Activated naive CD8-positive, alpha-beta T cell treated with anti-CD3 and anti-CD28 coated beads for 36 hours (primary cell): ENCODE measurements at regions not wholly inside any gene's neighbourhood (a gene's known extent, or its start where the extent isn't known, plus 50 kb on each side); places are given as distances from the start of the nearest gene placed in this dataset.
"Not testable (repeated sequence)": the region's sequence is repeated elsewhere in the genome, so short reads cannot be mapped to it uniquely, and the experiment has no call there.

Source experiments
- DNase-seq: peaks from one replicate; pipeline ENCODE4 v3.0.0; 2021
- H3K27ac Mint-ChIP-seq: one replicate; pipeline ENCODE4 v1.8.0; 2022; ENCODE audit warnings: mild to moderate bottlenecking, moderate library complexity, mixed read lengths
- H3K27me3 Mint-ChIP-seq: one replicate; pipeline ENCODE4 v1.8.0; 2022; ENCODE audit warnings: mild to moderate bottlenecking, mixed read lengths
- H3K36me3 Mint-ChIP-seq: one replicate; pipeline ENCODE4 v1.8.0; 2021; ENCODE audit warnings: mild to moderate bottlenecking, mixed read lengths
- H3K4me1 Mint-ChIP-seq: one replicate; pipeline ENCODE4 v1.8.0; 2021; ENCODE audit warnings: mixed read lengths
- H3K4me3 Mint-ChIP-seq: one replicate; pipeline ENCODE4 v1.8.0; 2022; ENCODE audit warnings: mild to moderate bottlenecking, moderate library complexity, mixed read lengths
- H3K9me3 Mint-ChIP-seq: one replicate; pipeline ENCODE4 v1.8.0; 2022; ENCODE audit warnings: mixed read lengths

DNA sequence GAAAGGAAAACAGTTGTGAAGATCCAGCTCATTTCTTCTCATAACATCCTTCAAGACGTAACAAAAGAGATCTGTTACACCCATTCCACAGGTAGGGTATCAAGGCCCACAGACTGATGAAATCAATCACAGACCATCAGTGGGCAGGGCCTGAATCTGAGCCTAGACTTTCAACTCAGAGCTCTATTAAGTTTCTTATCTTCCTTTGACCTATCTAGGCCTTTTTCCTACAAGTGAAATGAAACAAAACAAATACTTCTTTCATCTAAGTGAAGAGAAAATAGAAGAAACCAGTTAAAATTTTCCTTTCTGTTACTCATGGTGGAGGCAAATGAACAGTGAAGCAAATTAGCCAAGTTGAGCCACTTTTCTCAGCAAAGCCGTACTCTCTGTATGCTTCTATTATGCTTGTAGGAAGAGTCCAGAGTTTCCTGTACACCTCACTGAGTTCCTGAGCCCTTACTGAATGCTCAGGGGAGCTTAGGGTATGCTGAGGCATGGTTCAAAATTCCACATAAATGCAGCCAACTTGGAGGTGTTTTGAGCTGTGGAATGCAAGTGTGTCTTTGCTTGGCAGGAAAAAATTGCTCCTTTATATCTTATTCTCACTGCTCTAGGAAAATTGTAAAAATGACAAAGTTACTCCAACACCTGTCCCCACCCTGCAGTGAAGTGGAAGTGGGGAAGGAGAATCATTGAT, 91.9 kb downstream of the FEM1C start:
- Mint-ChIP-seq H3K4me1 (peaks cover 4% of the 10 kb centered on the region), H3K27ac (no peak overlapping the region), H3K36me3 (no peaks in the 10 kb centered on the region), H3K9me3 (peaks cover 2% of the 10 kb centered on the region), H3K27me3 (peaks cover 19% of the 10 kb centered on the region), H3K4me3 (no peak overlapping the region)
- no peak for DNase-seq

DNA sequence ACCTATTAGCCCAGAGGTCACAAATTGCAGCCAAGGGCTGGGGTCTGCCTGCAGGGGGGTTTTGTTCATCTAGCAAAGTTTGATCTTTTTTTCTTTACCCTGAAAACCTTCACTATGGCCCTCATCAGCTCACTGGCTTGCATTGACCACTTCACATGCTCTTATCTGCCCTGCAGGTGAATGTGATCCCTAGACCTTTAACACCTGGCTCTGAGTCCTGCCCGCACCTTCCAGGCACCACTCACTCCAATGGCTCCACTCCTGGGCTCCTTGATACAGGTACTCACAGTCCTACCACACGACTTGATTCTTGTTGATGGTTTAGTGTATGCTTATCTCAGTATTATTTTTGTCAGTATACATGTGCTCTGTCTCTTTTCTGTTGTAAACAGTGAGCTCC, 92.5 kb downstream of the FEM1C start:
- Mint-ChIP-seq H3K27ac (no peak overlapping the region), H3K4me3 (no peak overlapping the region), H3K27me3 (peaks cover 17% of the 10 kb centered on the region), H3K9me3 (peaks cover 2% of the 10 kb centered on the region), H3K4me1 (peaks cover 4% of the 10 kb centered on the region), H3K36me3 (no peaks in the 10 kb centered on the region)
- no peak for DNase-seq

DNA sequence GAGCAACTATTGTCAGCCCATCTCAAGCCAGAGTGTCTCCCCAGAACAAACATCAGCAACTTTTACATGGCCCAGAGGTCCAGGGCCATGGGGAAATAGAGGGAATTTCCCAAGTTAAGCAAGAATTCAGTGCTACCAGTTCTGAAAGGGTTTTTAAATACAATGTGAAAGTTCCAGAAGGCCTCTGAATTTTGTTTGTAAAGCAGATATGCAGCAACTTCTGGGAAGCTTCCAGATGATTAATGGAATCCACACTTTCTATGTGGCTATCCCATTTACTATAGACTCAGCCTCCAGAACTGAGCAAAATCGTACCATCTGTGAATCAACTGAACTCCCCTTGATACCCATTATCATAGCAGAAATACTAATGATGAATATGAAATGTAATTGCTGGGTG, 93.8 kb downstream of the FEM1C start:
- Mint-ChIP-seq H3K36me3 (no peaks in the 10 kb centered on the region), H3K4me1 (peaks cover 4% of the 10 kb centered on the region), H3K27me3 (peaks cover 8% of the 10 kb centered on the region), H3K27ac (no peak overlapping the region), H3K4me3 (no peak overlapping the region), H3K9me3 (peaks cover 2% of the 10 kb centered on the region)
- no peak for DNase-seq

DNA sequence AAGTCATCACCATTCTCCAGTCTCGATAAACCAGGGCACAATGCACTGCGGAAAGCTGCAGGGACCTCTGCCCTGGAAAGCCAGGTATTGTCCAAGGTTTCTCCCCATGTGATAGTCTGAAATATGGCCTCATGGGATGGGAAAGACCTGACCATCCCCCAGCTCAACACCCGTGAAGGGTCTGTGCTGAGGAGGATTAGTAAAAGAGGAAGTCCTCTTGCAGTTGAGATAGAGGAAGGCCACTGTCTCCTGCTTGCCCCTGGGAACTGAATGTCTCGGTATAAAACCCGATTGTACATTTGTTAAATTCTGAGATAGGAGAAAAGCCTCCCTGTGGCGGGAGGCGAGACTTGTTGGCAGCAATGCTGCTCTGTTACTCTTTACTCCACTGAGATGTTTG, 95.9 kb downstream of the FEM1C start:
- H3K27ac Mint-ChIP-seq, H3K4me3 Mint-ChIP-seq, H3K9me3 Mint-ChIP-seq, H3K4me1 Mint-ChIP-seq, H3K36me3 Mint-ChIP-seq, DNase-seq: not testable (repeated sequence)
- H3K27me3 Mint-ChIP-seq, result peaks cover 18% of the 10 kb centered on the region

DNA sequence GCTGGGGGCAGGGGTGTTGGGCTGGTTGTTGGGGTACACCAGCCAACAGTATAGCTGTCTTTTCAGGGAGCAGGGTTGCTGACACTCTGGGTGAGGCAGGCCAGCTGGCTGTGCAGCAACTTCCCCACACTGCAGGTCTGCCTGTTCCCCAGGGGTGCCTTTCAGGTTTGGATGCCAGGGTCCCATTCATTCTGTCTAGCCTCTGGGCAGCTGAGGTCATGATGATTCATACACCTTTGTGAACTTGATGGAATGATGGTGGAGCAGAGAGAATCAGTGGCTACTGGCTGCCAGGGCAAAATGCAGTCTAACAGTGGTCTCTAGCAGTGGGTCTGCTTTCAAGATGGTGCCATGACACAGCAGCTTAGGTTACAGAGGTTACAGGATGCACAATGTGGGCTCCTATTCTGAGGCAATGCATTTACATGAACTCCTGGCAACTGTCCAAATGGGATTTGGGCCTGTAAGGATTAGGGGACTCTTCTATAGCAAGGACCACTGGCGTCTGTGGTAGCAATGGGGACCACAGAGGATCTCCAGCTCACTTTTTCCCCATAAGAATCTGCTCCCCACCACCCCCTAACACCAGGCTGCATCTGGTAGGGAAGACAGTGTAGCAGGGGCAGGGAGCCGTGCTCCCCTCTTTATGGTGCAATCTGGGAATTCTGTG, 103.7 kb downstream of the FEM1C start:
- DNase-seq, result no peak
- H3K27me3 Mint-ChIP-seq, result peaks cover 39% of the 10 kb centered on the region
- H3K36me3 Mint-ChIP-seq, result no peaks in the 10 kb centered on the region
- no peak overlapping the region for H3K4me3 Mint-ChIP-seq
- no peaks in the 10 kb centered on the region for H3K4me1 Mint-ChIP-seq
- H3K27ac Mint-ChIP-seq, result no peak overlapping the region
- peaks cover 20% of the 10 kb centered on the region for H3K9me3 Mint-ChIP-seq

DNA sequence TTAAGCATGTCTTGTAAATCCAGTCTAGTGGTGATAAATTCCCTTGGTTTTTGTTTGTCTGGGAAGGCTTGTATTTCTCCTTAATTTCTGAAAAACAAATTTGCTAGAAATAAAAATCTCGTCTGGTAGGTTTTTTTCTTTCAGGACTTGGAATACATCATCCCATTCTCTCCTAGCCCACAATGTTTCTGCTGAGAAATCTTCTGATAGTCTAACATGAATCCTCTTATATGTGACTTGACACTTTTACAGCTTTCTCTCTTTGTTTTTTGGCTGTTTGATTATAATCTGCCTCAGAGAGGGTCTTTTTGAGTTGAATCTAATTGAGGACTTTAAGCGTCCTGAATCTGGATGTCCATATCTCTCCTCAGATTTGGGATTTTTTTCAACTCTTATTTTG, 104.9 kb downstream of the FEM1C start:
- peaks cover 2% of the 10 kb centered on the region for H3K4me1 Mint-ChIP-seq
- H3K9me3 Mint-ChIP-seq, result peaks cover 20% of the 10 kb centered on the region
- no peaks in the 10 kb centered on the region for H3K36me3 Mint-ChIP-seq
- DNase-seq, result no peak
- H3K4me3 Mint-ChIP-seq, result no peak overlapping the region
- no peak overlapping the region for H3K27ac Mint-ChIP-seq
- peaks cover 32% of the 10 kb centered on the region for H3K27me3 Mint-ChIP-seq

DNA sequence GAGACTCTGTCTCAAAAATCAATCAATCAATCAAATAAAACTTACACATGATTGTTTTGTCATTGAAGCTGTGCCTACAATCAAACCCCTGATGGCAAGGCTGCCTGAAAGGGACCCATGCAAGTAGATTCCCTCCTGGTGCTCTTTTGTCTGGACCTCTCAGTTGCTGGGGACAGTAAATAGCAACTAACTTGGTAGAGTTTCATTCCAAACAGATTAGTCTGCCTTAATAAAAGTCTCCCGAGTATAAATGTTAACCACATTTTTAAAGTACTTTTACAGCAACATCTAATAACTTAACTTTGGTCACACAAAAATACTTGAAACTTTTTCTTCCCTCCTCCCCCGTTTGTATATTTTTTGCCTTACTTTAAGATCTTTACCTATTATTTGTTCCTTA, 105.5 kb downstream of the FEM1C start:
- Mint-ChIP-seq H3K27me3 (peaks cover 36% of the 10 kb centered on the region), H3K9me3 (peaks cover 20% of the 10 kb centered on the region), H3K27ac (no peak overlapping the region), H3K4me3 (no peak overlapping the region), H3K4me1 (peaks cover 2% of the 10 kb centered on the region), H3K36me3 (no peaks in the 10 kb centered on the region)
- no peak for DNase-seq

DNA sequence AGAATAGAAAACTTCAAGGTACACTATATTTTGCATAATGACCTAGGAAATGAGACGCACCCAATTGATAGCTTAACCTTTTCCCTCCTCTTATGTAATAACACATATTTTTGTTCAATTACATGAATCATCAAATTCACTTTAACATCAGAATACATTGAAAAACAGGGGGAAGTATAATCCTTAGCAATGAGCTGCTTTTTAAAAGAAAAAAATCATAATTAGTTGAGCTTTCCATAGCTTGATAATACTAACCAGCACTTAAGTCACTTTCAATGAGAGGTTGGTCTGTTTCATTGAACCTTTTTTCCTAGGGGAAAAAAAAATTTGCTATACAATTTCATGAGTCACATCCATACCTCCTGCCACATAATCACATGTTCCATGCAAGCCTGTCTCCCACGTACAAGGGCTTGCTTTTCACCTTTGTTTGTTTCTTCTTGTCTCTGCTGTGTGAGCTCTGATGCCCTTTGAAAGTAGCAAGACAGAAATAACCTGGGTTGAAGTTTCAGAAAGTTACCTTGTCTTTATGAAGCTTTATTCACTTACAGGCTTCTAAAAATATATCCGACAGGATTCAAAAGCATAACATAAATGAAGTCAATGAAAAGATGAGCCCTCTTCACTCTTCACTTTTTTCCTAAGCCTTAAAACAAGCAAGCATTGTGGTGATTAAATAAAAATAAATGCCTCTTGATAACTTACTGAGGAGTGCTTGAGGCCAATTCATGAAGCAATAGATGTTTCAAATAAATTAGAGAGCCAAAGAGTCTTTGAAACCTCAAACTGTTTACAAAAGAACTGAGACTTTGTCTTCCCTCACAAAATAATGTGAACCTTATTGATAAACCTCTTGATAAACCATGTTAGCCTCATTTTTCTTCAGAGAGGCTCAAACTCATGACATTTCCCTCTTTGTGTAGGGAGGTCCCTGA, 108.5 kb downstream of the FEM1C start:
- Mint-ChIP-seq H3K4me3 (no peak overlapping the region), H3K9me3 (peaks cover 20% of the 10 kb centered on the region), H3K27me3 (peaks cover 29% of the 10 kb centered on the region), H3K27ac (no peak overlapping the region), H3K4me1 (peaks cover 2% of the 10 kb centered on the region), H3K36me3 (no peaks in the 10 kb centered on the region)
- DNase-seq, result no peak

DNA sequence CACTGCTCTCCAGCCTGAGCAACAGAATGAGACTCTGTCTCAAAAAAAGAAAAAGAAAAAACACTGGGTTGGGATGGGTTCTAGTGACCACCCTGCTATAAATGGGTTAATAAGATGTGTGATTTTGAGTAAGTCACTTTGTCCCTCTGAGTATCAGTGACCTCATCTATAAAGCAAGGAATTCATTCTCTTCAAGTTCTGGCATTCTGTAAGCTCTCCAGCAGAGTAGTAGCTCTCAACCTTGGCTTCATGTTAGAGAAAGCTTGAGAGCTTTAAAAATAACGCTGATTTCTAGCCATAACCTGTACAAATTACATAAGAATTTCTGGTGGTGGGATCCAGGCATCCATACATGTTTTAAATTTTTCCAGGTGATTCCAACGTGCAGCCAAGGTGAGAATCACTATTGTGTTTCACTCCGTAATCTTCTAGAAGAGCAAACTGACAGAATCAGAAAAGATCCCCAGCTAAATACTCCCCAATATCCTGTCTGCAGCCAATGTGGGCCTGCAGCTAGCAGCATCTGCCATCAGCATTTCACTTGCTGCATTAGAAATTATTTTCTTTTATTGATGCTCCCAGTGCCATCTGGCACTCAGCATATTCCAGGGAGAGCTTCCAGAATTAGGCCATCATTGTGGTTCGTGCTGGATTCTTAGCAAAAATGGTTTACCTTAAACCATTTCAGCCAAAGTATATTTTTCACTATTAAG, 109.4 kb downstream of the FEM1C start:
- Mint-ChIP-seq H3K36me3 (no peaks in the 10 kb centered on the region), H3K9me3 (peaks cover 16% of the 10 kb centered on the region), H3K27me3 (peaks cover 21% of the 10 kb centered on the region), H3K4me1 (peaks cover 2% of the 10 kb centered on the region), H3K27ac (no peak overlapping the region), H3K4me3 (no peak overlapping the region)
- no peak for DNase-seq

DNA sequence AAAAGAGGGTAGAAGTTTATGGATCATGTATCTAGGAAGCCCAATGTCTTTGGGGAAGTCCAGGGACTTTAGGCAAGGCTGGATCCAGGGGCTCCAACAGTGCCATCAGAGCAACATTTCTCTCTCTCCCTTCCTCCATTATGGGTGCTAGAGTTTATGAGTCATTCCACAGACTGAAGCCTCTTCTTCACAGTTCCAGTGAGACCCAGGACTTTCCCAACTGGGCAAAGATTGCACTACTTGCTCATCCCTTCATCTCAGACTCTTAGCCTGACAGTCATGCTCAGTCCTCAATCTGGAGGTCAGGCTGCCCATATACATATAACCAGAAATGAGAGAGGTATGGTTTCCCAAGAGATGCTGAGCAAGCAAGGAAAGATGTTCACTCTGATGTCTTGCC, 110.7 kb downstream of the FEM1C start:
- Mint-ChIP-seq H3K36me3 (no peaks in the 10 kb centered on the region), H3K4me1 (peaks cover 2% of the 10 kb centered on the region), H3K9me3 (peaks cover 9% of the 10 kb centered on the region), H3K27ac (no peak overlapping the region), H3K27me3 (peaks cover 15% of the 10 kb centered on the region), H3K4me3 (no peak overlapping the region)
- DNase-seq, result no peak

DNA sequence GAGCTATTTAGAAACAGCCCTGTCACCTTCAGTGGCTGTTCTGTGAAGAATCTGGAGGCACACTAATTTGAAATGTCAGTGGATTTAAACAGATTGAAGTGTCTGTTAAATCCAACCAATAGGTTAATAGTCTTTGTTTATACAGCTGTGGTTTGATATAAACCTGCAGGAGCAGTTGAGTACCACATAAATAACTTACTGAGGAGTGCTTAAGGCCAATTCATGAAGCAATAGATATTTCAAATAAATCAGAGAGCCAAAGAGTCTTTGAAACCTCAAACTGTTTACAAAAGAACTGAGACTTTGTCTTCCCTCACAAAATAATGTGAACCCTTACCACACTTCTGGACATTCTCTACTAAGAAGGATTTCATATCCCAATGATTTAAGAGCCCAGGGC, 111.9 kb downstream of the FEM1C start:
- no peaks in the 10 kb centered on the region for H3K36me3 Mint-ChIP-seq
- peaks cover 3% of the 10 kb centered on the region for H3K9me3 Mint-ChIP-seq
- H3K27me3 Mint-ChIP-seq, result peaks cover 18% of the 10 kb centered on the region
- H3K4me3 Mint-ChIP-seq, result no peak overlapping the region
- peaks cover 2% of the 10 kb centered on the region for H3K4me1 Mint-ChIP-seq
- DNase-seq, result no peak
- H3K27ac Mint-ChIP-seq, result no peak overlapping the region

DNA sequence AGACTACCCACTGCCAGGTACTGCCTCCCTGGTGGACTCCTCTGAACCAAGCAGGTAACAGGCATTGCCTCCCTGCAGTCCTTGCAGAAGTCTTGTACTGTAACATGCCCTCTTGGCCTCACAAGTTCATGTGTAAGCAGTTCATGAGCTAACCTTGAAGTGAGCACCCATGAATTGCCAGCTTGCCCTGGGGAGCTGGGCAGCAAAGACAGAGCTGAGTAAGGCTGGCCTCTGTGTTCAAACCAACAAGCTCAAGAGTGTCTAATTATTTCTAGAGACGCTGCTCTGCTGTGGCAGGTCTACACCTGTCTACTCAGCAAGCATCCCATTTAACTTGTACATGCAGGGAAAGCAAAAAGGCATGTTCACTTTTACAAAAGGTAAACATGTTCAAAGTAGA, 113.5 kb downstream of the FEM1C start:
- no peak for DNase-seq
- Mint-ChIP-seq H3K9me3 (no peaks in the 10 kb centered on the region), H3K36me3 (no peaks in the 10 kb centered on the region), H3K4me1 (peaks cover 2% of the 10 kb centered on the region), H3K27me3 (peaks cover 19% of the 10 kb centered on the region), H3K27ac (no peak overlapping the region), H3K4me3 (no peak overlapping the region)

DNA sequence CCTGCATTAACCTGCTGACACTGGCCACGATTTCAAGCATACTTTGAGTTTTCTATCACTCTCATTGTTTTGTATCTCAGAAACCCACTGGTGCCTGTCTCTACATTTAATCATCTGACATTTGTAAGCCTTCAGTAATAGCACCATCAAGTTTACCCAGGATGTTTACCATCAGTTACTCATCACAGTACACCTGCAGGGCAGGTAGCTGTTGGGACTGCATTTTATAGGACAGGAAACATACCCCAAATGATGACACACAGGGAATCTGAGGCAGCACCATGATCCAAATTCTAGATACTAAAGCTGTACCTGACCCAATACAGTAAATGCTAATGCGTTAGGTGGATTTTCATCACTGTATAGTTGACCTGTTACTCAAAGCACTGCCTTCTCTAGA, 114.2 kb downstream of the FEM1C start:
- H3K27me3 Mint-ChIP-seq, result peaks cover 19% of the 10 kb centered on the region
- H3K4me3 Mint-ChIP-seq, result no peak overlapping the region
- no peak for DNase-seq
- no peaks in the 10 kb centered on the region for H3K36me3 Mint-ChIP-seq
- H3K4me1 Mint-ChIP-seq, result no peaks in the 10 kb centered on the region
- no peak overlapping the region for H3K27ac Mint-ChIP-seq
- H3K9me3 Mint-ChIP-seq, result no peaks in the 10 kb centered on the region

DNA sequence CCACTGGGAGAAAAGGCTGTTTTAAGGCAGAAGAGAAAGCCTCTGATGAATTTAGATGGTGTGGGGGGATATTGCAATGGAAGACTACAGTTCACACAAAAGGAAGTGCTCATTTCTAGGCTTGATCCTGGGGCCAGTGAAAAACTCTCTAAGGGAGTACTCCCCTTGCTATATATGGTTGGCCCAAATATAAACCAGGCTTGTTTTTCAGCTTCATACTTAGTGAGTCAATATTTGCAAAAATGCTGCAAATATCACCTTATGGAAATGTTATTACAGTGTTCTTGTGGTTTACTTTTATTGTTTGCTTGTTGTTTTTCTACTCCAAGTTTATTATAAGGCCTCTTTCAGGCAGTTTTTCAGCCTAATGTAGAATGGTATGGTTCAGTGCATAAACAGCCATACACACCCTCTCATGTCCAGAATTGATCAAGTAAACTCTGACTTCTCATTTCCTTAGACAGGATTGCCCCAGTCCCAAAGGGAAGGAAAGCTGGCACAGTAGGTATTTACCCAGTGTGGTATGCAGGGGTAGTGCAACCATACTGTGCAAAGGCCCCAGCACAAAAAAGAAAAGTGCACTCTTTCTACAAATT, 115.1 kb downstream of the FEM1C start:
- H3K27ac Mint-ChIP-seq, result no peak overlapping the region
- H3K4me3 Mint-ChIP-seq, result no peak overlapping the region
- peaks cover 16% of the 10 kb centered on the region for H3K27me3 Mint-ChIP-seq

More for the DNA sequence above, 115.1 kb downstream of the FEM1C start:
- no peaks in the 10 kb centered on the region for H3K4me1 Mint-ChIP-seq
- H3K36me3 Mint-ChIP-seq, result no peaks in the 10 kb centered on the region
- no peak for DNase-seq
- H3K9me3 Mint-ChIP-seq, result no peaks in the 10 kb centered on the region
